ENCODE measurements at regions not wholly inside any gene's neighbourhood (a gene's known extent, or its start where the extent isn't known, plus 50 kb on each side); places are given as distances from the start of the nearest gene placed in this dataset.

DNA sequence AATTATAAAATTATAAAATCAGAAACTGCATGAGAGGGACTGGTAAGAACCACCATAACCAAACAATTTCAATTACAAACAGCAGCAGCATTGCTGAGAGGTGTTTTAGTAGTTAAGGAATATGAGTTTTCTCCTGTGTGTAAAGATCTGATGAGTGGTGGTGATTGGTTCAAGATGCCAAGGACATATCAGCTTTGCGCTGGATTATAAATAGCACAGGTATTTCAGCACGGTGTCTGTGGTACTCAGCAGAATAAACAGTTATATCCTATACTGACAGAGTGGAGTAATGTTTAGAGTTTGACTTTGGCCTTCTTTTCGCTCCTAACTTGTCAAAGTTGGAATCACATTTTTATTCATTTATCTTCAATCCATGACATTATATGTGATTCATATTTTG is 501.0 kb downstream of the CDH26 start:
- intact Hi-C loops (cut with micrococcal nuclease; ENCODE audit: unreplicated experiment): loop anchor here (10.0 kb wide), 1 partner anchor 244 kb away; no protein-coding TSS in a partner anchor
- no peak overlapping the region for H3K4me2 ChIP-seq (ENCODE audit: low read length)
- no peak overlapping the region for H2AFZ ChIP-seq (ENCODE audit: low read length)
- H3K4me3 ChIP-seq (ENCODE audit: low read depth, low read length, poor library complexity, severe bottlenecking): no peak overlapping the region
- no peak for DNase-seq (ENCODE audit: low spot score)
- TF ChIP-seq EZH2phosphoT487 (IDR thresholded peaks at IDR 0.05; ENCODE audit: borderline replicate concordance, low read depth, low read length): no peak
- TF ChIP-seq, protein P1, sequence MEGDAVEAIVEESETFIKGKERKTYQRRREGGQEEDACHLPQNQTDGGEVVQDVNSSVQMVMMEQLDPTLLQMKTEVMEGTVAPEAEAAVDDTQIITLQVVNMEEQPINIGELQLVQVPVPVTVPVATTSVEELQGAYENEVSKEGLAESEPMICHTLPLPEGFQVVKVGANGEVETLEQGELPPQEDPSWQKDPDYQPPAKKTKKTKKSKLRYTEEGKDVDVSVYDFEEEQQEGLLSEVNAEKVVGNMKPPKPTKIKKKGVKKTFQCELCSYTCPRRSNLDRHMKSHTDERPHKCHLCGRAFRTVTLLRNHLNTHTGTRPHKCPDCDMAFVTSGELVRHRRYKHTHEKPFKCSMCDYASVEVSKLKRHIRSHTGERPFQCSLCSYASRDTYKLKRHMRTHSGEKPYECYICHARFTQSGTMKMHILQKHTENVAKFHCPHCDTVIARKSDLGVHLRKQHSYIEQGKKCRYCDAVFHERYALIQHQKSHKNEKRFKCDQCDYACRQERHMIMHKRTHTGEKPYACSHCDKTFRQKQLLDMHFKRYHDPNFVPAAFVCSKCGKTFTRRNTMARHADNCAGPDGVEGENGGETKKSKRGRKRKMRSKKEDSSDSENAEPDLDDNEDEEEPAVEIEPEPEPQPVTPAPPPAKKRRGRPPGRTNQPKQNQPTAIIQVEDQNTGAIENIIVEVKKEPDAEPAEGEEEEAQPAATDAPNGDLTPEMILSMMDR (conservative IDR thresholded peaks at IDR 0.05; ENCODE audit: low read length): no peak
- H3K4me1 ChIP-seq (ENCODE audit: insufficient read depth, low read length, poor library complexity, severe bottlenecking): no peaks in the 10 kb centered on the region
- no peaks in the 10 kb centered on the region for H3K36me3 ChIP-seq (ENCODE audit: insufficient read depth, low read length)
- POLR2A ChIA-PET: interaction anchor here (0.7 kb wide), 1 partner anchor 9 kb away, joined by 4 read pairs; no protein-coding TSS in a partner anchor
- H3K27ac ChIP-seq (ENCODE audit: low read depth, low read length, poor library complexity, severe bottlenecking): no peak overlapping the region
- no peaks in the 10 kb centered on the region for H3K9me3 ChIP-seq (ENCODE audit: low read length)
- no peaks in the 10 kb centered on the region for H4K20me1 ChIP-seq (ENCODE audit: insufficient read depth, low read length)
- H3K9me2 ChIP-seq (ENCODE audit: insufficient read depth, low read length): no peaks in the 10 kb centered on the region
- no peaks in the 10 kb centered on the region for H3K79me2 ChIP-seq (ENCODE audit: insufficient read depth, low read depth, low read length)
- CTCF ChIA-PET (ENCODE audit: unreplicated experiment): no interaction called here
- BruUV-seq (replicated peaks): no TSS peak

- ChIA-PET POLR2A (no interaction called here), CTCF (ENCODE audit: unreplicated experiment) (no interaction called here)
- H4K20me1 ChIP-seq (ENCODE audit: insufficient read depth, low read length): no peaks in the 10 kb centered on the region
- TF ChIP-seq, protein P1 (conservative IDR thresholded peaks at IDR 0.05; ENCODE audit: low read length): no peak
- no peak for TF ChIP-seq EZH2phosphoT487 (IDR thresholded peaks at IDR 0.05; ENCODE audit: borderline replicate concordance, low read depth, low read length)
- H3K36me3 ChIP-seq (ENCODE audit: insufficient read depth, low read length): no peaks in the 10 kb centered on the region
- no peaks in the 10 kb centered on the region for H3K4me1 ChIP-seq (ENCODE audit: insufficient read depth, low read length, poor library complexity, severe bottlenecking)
- H2AFZ ChIP-seq (ENCODE audit: low read length): no peak overlapping the region
- no peaks in the 10 kb centered on the region for H3K9me3 ChIP-seq (ENCODE audit: low read length)
- no peak overlapping the region for H3K4me2 ChIP-seq (ENCODE audit: low read length)
- H3K9me2 ChIP-seq (ENCODE audit: insufficient read depth, low read length): no peaks in the 10 kb centered on the region
- H3K4me3 ChIP-seq (ENCODE audit: low read depth, low read length, poor library complexity, severe bottlenecking): no peak overlapping the region
- BruUV-seq (replicated peaks): no TSS peak
- no peak for DNase-seq (ENCODE audit: low spot score)
- intact Hi-C loops (cut with micrococcal nuclease; ENCODE audit: unreplicated experiment): no loop called here
- no peaks in the 10 kb centered on the region for H3K79me2 ChIP-seq (ENCODE audit: insufficient read depth, low read depth, low read length)
- H3K27ac ChIP-seq (ENCODE audit: low read depth, low read length, poor library complexity, severe bottlenecking): no peak overlapping the region
Measured at GRCh38 chr20:60461993-60462392, 503.8 kb downstream of the CDH26 start.

DNA sequence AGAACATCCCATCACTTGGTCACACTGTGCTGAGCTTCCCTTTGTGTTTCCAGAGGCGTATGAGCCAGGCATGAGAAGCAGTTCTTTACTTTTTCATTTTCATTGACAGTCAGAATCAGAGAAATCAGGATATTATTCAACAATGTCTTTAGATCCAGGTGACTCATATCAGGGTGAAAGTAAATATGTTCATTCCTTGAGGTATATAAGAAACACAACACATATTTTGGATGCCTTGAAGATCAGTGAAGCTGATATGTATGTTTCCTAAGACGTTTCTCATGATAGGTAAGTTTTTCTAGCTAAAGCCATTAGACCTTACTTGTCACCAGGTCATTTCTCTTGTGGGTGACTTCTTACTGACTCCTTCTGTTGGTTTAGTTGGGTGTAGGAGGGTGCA is 505.6 kb downstream of the CDH26 start:
- H3K4me2 ChIP-seq (ENCODE audit: low read length): no peak overlapping the region
- H3K4me3 ChIP-seq (ENCODE audit: low read depth, low read length, poor library complexity, severe bottlenecking): no peak overlapping the region
- no peaks in the 10 kb centered on the region for H3K4me1 ChIP-seq (ENCODE audit: insufficient read depth, low read length, poor library complexity, severe bottlenecking)
- H3K27ac ChIP-seq (ENCODE audit: low read depth, low read length, poor library complexity, severe bottlenecking): no peak overlapping the region
- no peak overlapping the region for H2AFZ ChIP-seq (ENCODE audit: low read length)
- intact Hi-C loops (cut with micrococcal nuclease; ENCODE audit: unreplicated experiment): no loop called here
- no peak for DNase-seq (ENCODE audit: low spot score)
- no TSS peak for BruUV-seq (replicated peaks)
- TF ChIP-seq EZH2phosphoT487 (IDR thresholded peaks at IDR 0.05; ENCODE audit: borderline replicate concordance, low read depth, low read length): no peak
- TF ChIP-seq, protein P1 (conservative IDR thresholded peaks at IDR 0.05; ENCODE audit: low read length): no peak
- ChIA-PET CTCF (ENCODE audit: unreplicated experiment) (no interaction called here), POLR2A (no interaction called here)
- no peaks in the 10 kb centered on the region for H3K36me3 ChIP-seq (ENCODE audit: insufficient read depth, low read length)
- no peaks in the 10 kb centered on the region for H4K20me1 ChIP-seq (ENCODE audit: insufficient read depth, low read length)
- no peaks in the 10 kb centered on the region for H3K9me3 ChIP-seq (ENCODE audit: low read length)
- no peaks in the 10 kb centered on the region for H3K9me2 ChIP-seq (ENCODE audit: insufficient read depth, low read length)
- no peaks in the 10 kb centered on the region for H3K79me2 ChIP-seq (ENCODE audit: insufficient read depth, low read depth, low read length)

Measured in OCI-LY7 (cell line).